A673 (cell line): ENCODE measurements at regions not wholly inside any gene's neighbourhood (a gene's known extent, or its start where the extent isn't known, plus 50 kb on each side); places are given as distances from the start of the nearest gene placed in this dataset.

ENCODE experiments used
- CTCF ChIP-seq: fragments of 300-800, 200-600 bp; sonication (generic); conservative IDR thresholded peaks from 2 replicates; pipeline ENCODE4 v1.5.1; 2017; ENCODE audit warnings: low read depth, mild to moderate bottlenecking, antibody characterized with exemption, low read length, moderate library complexity, mixed read lengths
- EZH2 ChIP-seq: fragments of 200-600 bp; sonication (generic); IDR thresholded peaks from 2 replicates; pipeline ENCODE4 v1.6.1; 2017; ENCODE audit warnings: borderline replicate concordance, low read depth, mild to moderate bottlenecking, mixed read lengths, antibody characterized with exemption, low read length; ENCODE audit not compliant: poor library complexity, severe bottlenecking

- TF ChIP-seq CTCF: no peak
- no peak for TF ChIP-seq EZH2
Observed at GRCh38 chr1:221451741-221452140, 290.1 kb downstream of the DUSP10 start.
